HG03520 (cell line): ENCODE measurements at regions not wholly inside any gene's neighbourhood (a gene's known extent, or its start where the extent isn't known, plus 50 kb on each side); places are given as distances from the start of the nearest gene placed in this dataset.

Experiments
- ATAC-seq: cut with Tn5 transposase; IDR thresholded peaks from one replicate; pipeline ENCODE4 v1.9.1; 2021; ENCODE audit warnings: mild to moderate bottlenecking, moderate library complexity; ENCODE audit not compliant: unreplicated experiment

DNA sequence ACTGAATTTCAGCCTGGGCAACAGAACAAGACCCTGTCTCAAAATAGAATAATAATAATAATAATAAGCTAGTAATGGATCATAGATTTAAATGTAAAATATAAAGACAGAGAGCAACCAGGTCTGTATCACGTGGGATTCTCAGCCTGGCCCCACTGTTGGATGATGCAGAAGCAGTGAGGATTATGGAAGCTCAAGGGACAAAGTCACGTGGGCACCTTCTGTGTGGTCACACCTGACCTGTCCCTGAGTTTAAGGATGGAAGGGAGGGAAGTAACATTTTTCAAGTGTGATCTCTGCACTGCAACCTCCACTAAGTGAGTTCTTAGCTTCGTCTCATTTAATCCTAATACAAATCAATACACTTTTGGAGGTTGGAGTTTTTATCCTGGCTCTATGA is 212.5 kb upstream of the IER5L start:
- ATAC-seq: no peak

DNA sequence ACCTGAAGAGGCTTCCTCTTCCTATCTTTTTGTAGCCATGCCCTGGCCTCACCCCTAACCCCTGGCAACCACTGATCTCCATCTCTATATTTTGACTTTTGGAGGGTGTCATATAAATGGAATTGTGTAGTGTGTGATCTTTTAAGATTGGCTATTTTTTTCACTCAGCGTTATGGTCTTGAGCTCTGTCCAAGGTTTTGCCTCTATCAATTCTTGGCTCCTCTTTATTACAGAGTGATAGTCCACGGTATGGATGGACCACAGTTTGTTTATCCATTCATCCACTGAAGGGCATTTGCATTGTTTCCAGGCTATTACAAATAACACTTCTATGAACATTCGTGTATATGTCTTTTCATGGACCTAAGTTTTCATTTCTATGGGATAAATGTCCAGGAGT is 209.8 kb upstream of the IER5L start:
- no peak for ATAC-seq

DNA sequence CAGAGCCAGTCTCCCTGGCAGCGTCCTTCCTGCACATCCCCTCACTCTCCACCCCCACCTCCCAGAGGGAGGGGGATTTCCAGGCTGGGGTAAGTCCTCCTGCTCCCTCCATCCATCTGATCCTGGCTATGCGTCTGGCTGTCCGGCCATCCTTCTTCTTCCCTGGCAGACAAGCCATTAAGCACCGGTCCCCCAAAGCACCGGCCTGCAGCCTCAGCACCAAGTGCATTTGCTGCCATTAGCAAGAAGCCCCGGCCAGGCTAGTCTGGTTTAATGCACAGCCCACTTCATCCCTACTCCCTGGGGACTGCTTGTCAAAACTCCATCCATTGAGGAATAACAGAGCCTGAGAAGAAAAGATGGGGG is 208.7 kb upstream of the IER5L start:
- no peak for ATAC-seq

DNA sequence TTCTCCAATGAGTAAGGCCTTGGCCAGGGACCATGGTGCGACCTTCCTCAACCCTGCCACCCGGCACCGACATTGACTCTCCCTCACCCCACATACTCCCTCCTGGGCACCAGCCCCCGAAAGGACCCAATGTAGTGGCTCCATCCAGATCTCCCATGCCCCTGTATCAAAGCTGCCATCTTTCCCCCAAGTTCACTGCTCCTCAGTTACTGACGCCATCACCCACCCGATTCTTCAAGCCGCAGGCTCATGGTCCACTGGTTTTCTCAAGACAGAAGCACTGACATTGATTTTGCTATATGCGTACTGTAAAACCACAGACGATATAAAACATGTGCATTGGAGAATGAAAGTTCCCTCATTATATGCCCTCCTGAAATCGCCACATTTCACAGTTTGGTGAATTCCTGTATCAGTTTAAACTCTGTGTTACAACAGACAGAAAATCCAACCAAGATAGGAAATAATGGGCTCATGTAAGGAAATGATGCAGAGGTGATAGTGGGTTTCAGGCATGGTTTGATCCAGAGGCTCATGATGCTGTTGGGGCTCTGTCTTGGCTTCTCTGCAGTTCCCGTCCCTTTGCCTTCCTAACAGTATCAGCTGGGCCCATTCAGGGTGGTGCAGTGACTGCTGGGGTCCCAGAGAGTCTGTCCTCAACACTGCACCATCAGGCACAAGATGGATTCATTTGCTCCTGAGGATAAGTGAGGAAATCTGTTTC is 207.3 kb upstream of the IER5L start:
- ATAC-seq: no peak

DNA sequence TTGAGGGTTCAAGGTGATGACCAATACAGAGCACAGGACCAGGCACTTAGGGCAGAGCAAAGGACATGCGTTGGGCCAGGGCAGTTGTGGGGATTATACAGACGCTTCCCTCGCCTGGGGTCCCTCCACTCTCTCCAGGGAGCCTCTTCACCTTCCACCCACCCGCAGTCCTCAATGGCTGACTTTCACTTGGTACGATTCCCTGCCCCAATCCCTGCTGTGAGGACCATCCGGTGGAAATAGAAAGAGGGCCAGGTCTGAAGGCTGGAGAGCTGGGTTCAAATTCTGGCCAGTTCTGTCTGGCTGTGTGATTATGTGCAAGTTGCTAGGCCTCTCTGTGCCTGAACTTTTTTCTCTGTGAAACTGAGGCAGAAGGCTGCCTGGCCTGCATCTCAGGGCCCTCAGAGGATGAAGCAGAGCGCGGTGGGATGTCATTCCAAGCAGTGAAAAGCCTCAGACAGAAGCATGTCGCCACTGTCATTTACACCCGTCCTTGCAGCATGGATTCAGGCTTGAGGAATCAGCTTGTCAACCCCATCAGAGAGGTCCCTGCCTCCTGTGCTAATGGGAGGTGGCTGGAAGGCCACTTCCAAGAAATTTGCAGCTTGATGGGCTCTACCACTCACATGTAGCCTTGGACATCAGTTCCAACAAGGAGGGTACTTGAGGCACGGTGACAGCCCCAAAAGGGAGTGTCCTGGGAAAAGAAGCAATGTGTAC is 206.6 kb upstream of the IER5L start:
- no peak for ATAC-seq

DNA sequence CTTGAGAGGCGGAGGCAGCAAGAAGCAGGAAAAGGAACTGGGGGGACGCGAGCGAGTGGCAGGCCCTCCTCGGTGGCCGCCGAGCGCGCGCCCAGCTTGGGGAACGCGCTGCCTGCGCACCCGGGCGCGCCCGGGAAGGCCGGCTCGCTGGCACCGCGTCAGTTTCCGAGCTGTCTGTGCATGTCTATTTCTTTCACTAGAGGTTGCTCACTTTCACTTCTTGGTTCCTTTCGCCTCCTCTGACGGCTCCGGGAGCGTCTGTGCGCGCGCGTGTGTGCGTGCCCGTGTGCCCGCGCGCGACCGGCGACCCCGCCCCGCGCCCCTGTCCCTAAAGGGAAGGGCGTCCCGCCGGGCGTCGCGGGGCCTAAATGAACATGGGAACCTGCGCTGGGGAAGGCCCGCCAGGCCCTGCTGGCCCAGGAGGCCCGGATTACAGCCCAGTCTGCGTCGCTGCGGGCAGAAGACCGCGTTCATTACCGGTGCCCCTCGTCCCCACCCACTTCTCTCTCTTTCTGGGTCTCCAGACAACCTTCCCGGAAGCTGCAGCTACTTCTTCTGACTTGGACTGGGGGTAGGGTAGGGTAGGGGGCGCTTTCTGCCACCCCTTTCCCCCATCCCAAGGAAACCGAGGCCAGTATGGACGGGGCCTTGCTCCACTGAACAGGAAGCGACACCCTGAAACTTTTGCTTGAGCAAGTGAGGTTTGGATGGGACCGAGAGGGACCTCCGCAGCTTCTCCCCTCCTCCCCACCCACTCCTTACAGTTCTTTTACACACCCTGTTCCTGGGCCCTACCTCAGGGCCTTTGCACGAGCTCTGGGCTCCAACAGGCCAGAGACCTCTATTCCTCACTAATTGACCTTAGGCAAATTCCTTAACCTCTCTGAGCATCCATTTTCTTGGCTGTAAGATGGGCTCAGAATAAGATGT is 205.8 kb upstream of the IER5L start:
- ATAC-seq: peak; percentile 51

DNA sequence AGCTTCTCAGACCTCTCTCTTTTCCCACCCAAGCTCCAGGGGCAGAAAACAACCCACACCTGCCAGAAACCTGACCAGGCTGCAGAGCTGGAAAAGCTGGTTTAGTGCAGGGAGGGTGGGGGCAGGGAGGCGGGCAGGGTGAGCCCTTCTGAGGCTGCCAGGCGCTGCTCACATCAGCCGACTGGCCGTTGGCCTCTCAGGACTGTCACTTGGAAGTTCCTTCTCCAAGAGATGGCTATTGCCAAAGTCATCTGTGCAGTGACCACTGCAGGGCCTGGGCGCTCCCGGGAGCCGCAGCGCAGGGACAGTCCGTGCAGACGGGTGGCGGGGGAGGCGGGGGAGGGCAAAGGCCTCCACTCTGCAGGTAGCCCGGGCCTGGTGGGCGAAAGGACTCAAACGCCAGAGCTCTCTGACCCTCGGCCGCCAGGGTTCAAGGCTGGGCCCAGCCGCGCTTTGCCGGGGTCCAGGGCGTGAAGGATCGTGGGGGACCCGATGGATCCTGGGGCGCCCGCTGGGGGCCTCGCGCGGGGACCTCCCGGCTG is 205.0 kb upstream of the IER5L start:
- no peak for ATAC-seq

DNA sequence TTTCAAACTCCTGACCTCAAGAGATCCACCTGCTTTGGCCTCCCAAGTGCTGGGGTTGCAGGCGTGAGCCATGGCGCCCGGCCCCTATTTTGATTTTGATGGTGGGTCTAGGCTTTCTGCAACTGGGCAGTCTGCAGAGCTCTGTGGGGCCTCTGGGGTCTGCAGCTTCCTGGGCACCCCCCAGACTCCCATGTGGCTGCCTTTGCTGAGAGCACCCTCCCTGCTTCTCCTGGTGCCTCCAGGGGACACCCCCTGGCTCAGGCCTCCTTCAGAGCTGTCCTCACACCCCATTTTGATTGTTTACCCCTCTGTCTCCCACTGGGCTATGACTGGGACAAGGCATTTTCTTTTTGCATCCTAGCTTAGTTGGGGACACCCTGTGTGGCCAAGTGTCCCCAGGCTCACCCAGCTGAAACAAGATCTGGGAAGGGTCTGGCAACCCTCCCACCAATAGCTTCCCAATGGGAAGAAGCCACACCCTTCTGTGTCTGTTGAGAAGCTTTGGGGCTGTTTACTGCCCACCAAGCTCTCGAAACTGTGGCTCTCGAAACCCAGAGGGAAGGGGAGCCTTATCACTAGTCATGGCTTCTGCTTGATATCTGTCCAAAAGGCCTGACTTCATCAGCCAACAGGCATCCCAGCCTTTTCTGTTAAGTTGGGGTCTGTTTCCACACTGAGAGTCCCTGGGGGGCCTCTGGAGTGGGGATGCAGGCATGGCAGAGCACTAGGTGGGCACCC is 204.4 kb upstream of the IER5L start:
- no peak for ATAC-seq

DNA sequence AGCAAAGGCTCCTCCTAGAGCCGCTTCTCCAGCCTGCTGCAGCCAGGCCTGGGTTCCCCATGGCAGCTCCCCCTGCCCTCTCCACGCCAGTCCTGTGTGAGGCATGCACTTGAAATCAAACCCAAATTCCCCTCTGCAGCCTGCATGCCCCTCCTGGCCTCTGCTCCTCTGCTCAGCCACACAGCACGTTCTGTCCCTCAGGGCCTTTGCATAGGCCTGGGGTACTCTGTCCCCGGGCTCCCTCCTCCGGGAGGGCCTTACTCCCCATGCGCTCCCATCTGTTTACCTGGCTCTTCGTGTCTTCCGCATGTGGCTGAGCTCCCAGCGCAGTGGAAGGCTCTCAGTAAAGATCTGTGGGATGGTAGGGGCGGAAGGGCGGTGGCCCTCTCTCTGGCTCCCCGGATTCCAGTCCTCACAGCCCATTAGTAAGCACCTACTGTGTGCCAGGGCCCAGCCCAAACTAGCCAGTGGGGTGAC is 203.5 kb upstream of the IER5L start:
- no peak for ATAC-seq

DNA sequence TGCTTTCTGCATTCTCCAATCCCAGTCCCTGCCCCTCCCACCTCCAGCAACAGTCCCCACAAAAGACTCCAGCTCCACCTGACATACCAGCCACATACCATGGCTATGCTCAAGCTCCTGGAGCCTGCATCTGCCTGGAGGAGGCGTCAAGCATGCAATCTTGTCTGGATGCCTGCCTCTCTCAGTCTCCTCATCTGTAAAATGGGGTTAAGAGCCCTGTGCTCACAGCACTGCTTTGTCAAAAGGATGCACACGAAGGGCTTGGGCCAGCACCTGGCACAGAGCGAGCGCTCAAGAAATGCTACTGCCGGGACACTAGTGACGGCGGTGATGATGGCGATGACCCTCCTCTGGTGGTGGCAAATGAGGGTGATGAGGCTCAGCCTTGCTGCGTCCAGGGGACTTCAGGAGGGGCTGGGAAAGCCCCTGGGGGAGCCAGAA is 202.9 kb upstream of the IER5L start:
- no peak for ATAC-seq

DNA sequence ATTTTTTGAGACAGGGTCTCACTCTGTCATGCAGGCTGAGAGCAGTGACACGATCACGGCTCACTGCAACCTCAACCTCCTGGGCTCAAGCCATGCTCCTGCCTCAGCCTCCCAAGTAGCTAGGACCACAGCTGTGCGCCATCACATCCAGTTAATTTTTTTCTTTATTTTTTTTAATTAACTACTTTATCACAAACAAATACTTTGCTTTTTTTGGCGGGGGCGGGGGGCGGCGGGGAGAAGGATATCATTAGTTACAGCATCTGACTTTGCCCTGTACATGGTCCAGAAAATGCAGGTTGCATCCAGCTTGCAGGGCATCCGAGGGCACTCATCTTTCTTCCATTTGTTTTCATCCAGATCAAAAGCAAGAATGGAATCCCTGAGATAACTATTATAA is 201.8 kb upstream of the IER5L start:
- no peak for ATAC-seq

DNA sequence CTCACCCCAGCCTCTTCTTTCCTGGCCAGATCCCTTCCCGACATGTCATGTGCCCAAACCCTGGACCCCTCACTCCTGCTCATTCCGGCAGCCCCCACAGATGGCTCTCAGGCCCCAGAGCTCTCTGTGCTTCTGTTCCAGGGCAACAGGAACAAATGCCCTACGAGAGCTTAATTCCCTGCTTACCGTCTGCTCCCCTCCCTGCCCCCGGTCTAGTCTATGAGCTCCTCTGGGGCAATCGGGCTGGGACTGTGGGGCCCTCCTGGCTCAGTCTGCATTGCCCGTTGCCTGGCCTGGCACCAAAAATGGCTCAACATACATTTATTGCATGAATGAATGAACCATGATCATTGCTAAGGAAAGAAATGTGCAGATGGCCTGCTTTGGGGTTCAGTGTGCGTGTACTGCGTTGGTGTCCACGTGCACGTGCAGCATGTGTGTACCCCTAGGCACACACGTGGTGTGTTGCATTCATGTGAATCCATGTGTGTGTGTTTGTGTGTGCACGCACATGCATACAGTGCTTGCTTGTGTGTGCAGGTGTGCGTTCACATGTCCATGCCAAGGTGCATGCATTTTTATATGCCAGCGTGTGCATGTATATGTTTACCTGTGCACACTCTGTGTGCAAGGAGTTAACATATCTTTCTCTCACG is 201.2 kb upstream of the IER5L start:
- ATAC-seq: no peak

DNA sequence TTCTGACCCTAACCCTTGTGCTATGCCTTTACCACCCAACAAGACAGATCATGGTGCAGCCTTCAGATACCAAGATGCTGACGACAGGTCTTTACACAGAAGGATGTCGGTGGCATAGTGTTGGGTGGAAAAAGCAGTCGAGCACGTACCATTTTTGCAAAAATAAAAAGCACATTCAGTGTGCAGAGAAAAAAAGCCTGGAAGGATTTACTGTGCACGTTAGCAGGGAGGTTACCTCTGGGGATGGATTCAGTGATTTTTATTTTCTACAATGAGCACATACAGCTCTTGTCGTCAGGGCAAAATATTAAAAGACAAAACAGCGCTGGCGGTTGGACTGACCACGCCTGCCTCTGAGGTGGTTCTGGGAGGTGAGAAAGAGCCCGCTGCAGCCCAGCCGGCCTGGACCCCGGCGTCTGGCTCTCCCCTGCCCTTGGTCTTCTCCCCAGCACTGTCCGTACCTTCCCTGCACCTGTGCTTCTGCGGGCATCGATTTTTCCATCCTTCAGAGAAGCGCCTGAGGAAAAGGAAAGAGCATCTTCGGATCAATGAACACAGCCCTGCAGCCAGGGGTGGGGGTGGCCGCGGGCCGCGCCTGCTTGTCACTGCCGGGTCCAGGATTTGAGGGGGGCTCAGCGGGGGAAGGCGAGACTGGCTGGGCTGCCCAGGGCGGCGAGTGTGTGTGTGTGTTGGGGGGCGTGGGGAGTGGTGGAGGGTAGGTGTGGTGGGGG is 200.0 kb upstream of the IER5L start:
- ATAC-seq: no peak

DNA sequence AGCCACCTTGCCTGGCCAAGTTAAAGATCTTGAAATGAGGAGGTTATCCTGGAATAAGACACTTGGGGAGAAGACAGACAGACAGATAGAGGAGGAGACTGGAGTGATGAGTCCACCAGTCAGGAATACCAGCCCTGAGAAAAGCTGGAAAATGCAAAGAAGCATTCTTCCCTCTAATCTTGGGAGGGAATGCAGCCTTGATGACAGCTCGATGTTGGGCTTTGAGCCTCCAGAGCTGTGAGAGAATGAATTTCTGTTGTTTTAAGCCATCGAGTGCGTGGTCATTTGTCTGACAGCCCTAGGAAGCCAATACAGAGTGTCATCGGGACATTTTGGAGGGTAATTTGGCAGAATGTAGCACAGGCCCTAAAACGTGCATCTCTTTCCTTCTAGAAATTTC is 199.1 kb upstream of the IER5L start:
- no peak for ATAC-seq

DNA sequence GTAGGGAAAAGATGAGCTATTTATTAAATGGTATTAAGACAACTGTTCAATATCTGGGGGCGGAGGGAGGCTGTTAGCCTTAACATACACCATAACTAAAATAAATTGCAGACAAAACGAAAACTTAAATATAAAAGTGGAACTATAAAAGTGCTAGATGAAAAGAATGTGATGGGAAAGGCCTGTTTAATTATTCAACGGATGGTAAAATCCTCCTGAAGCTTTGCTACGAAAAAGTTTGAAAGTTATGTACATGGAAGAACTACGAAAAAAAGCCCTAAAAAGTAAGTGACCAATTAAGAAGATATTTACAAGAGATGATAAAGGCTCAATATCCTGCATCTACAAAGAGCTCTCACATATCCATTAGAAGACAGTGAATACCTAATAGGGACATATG is 197.8 kb upstream of the IER5L start:
- no peak for ATAC-seq

DNA sequence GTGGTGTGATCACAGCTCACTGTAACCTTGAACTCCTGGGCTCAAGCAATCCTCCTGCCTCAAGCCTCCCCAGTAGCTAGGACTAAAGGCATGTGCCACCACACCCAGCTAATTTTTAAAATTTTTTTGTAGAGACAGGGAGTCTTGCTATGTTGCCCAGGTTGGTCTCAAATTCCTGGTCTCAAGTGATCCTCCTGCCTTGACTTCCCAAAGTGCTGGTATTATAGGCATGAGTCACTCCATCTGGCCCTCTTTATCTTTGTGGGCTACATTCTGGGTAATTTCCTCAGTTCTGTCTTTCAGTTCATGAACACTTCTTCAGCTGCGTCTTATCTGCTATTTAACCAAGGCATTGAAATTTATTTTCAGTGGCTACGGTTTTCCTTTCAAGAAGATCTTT is 196.6 kb upstream of the IER5L start:
- ATAC-seq: no peak

DNA sequence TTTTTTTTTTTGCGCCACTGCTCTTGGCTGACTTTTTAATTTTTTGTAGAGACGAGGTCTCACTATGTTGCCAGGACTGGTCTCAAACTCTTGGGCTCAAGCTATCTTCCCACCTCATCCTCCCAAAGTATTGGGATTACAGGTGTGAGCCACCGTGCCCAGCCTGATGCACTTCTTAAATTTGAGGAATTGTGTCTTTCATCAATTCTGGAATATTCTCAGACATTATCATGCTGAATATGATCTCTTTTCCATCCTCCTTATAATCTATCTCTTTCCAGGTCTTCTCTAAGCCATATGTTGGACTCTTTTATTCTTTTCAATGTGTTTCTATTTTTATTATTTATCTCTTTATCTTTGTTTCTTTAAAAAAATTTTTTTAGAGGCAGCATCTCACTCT is 196.2 kb upstream of the IER5L start:
- no peak for ATAC-seq

DNA sequence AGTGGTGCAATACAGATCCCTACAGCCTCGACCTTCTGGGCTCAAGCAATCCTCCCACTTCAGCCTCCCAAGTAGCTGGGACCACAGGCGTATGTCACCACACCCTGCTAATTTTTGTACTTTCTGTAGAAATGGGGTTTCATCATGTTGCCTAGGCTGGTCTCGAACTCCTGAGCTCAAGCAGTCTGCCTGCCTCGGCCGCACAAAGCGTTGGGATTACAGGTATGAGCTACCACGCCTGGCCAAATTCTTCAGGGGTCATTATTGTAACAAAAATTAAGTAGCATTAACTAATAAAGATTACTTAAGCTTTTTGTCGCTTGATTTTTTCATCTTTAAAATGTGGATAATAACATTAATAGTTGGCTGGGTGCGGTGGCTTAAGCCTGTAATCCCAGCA is 195.3 kb upstream of the IER5L start:
- no peak for ATAC-seq

DNA sequence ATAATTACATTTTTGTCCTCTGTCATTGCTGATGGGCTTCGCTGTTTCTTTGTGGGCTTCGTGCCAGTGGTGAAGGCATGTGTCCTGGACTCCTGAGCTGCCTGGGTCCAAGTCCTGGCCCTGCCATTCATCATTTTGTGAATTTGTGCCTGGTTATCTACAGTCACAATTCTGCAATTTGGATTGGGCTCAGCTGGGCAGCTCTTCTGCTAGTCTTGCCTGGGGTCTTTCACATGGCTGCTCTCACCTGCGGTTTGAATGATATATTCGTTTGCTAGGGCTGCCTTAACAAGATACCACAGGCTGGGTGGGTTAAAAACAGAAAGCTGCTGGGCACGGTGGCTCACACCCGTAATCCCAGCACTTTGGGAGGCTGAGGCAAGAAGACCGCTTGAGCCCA is 192.7 kb upstream of the IER5L start:
- ATAC-seq: no peak
